HFF-Myc (cell line): ENCODE measurements at regions not wholly inside any gene's neighbourhood (a gene's known extent, or its start where the extent isn't known, plus 50 kb on each side); places are given as distances from the start of the nearest gene placed in this dataset.

Source experiments
- DNase-seq: peaks from one replicate; pipeline ENCODE4 v3.0.0-alpha.2; 2011; ENCODE audit warnings: low read depth; ENCODE audit errors: extremely low read depth
- H3K4me3 ChIP-seq: replicated peaks from 2 replicates; pipeline ENCODE4 v1.5.1; 2011; ENCODE audit warnings: low read depth, mild to moderate bottlenecking, control low read depth, low read length
- TF ChIP-seq, protein P1 (sequence below): IDR thresholded peaks from 2 replicates; pipeline ENCODE4 v1.5.1; 2012; ENCODE audit warnings: mild to moderate bottlenecking, low read depth, low read length, control low read depth; ENCODE audit errors: missing control alignments

GRCh38 chr1:208409176-208409575 lies 165.0 kb upstream of the PLXNA2 start:
- TF ChIP-seq, protein P1, sequence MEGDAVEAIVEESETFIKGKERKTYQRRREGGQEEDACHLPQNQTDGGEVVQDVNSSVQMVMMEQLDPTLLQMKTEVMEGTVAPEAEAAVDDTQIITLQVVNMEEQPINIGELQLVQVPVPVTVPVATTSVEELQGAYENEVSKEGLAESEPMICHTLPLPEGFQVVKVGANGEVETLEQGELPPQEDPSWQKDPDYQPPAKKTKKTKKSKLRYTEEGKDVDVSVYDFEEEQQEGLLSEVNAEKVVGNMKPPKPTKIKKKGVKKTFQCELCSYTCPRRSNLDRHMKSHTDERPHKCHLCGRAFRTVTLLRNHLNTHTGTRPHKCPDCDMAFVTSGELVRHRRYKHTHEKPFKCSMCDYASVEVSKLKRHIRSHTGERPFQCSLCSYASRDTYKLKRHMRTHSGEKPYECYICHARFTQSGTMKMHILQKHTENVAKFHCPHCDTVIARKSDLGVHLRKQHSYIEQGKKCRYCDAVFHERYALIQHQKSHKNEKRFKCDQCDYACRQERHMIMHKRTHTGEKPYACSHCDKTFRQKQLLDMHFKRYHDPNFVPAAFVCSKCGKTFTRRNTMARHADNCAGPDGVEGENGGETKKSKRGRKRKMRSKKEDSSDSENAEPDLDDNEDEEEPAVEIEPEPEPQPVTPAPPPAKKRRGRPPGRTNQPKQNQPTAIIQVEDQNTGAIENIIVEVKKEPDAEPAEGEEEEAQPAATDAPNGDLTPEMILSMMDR: no peak
- no peak overlapping the region for H3K4me3 ChIP-seq
- DNase-seq: peak; percentile 7

DNA sequence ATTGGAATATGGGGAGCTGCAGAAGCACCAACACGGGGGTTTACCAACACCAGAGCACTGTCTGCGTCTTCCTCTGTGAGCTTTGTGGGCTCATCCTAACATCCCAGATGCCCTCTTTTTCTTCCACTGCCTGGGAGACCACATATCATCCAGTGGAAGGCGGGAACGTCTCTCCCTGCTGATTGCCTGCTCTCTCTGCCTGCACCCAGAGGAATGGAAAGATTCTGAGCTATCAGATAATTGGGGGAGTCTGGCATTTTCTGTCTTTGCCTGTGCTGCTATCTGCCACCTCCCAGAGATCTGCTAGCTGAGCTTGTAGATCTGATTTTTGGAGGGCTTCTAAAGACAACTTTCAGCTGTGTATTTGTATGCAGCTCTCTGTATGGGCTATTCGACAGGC lies 166.2 kb upstream of the PLXNA2 start:
- TF ChIP-seq, protein P1: no peak
- no peak for DNase-seq
- no peak overlapping the region for H3K4me3 ChIP-seq

DNA sequence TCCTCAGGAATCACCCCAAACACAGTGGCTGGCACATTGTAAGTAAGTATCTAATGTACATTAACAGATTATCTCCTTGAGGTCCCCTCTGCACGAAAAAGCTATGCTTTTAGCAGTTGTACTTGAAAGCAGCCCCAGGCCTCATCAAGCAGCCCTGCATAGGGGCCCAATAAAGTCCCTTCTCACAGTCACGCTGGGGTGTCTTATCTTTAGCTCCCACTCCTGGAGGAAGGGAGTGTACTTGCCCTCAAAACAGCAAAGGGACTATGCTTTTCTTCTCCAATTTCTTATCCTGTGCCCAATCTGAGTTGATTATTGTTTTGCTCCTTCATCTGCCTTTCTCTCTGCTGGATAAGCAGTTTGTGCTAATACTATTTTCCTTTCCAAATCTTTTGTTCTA lies 168.8 kb upstream of the PLXNA2 start:
- DNase-seq: no peak
- H3K4me3 ChIP-seq: no peak overlapping the region
- TF ChIP-seq, protein P1: no peak

DNA sequence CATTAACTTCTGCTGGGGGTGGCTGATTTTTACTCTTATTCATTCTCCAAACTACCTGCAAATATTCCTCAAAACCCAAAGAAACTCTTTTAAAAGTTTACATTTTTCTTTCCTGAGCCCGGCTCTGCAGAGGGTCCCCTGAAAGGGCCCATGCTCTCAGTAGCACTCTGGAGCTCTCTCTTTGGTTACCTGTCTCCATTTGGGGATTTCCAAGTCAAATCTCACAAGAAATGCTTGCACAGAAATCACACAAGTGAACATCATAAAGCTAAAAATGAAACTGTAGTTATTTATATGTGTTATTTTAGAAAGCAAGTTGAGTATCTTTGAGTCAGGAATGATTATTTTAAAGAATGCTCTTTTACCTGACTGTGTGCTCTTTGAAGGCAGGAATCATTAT lies 174.5 kb upstream of the PLXNA2 start:
- TF ChIP-seq, protein P1: no peak
- DNase-seq: no peak
- no peak overlapping the region for H3K4me3 ChIP-seq

- no peak overlapping the region for H3K4me3 ChIP-seq
- TF ChIP-seq, protein P1: no peak
- DNase-seq: no peak
These were observed 175.7 kb upstream of the PLXNA2 start for GRCh38 chr1:208419746-208420420.

GRCh38 chr1:208420696-208421095 lies 176.5 kb upstream of the PLXNA2 start:
- no peak for DNase-seq
- TF ChIP-seq, protein P1: no peak
- no peak overlapping the region for H3K4me3 ChIP-seq

DNA sequence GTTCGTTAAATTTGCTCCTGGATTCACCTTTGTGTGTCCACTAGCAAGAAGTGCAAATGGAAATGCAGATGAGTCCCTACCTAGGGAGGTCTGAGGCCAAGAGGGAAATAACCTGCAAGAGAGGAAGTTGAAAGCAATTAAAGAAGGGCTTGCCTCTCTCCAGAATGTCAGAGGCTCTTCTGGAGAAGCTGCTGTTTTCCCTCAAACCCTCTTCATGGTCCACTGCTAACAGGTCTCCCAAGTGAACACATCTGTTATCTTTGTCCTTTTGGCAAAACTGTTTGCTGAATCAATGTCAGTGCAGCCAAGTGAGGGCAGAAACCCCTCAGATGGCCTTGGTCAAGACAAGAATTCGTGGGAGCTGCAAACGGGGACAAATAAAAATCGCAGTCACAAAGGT lies 177.3 kb upstream of the PLXNA2 start:
- H3K4me3 ChIP-seq: no peak overlapping the region
- no peak for DNase-seq
- TF ChIP-seq, protein P1: no peak
